Esophagus muscularis mucosa (tissue), 4 donors: ENCODE measurements at regions not wholly inside any gene's neighbourhood (a gene's known extent, or its start where the extent isn't known, plus 50 kb on each side); places are given as distances from the start of the nearest gene placed in this dataset.
"Not testable (repeated sequence)": the region's sequence is repeated elsewhere in the genome, so short reads cannot be mapped to it uniquely, and the experiment has no call there.

Experiments used
- DNase-seq: peaks from one replicate; pipeline ENCODE4 v3.0.0-alpha.2; 2017; ENCODE audit errors: extremely low spot score
- H3K27ac ChIP-seq, 4 donors: fragments of 200-600 bp; sonication (generic); replicated peaks in 1 of 4; 1 replicate in 3 of 4; 2 replicates in 1 of 4; pipeline ENCODE4 v1.5.1; 2016 to 2019; ENCODE audit warnings: mild to moderate bottlenecking in 1 of 4
- H3K27me3 ChIP-seq, 4 donors: fragments of 200-600 bp; sonication (generic); one replicate each; pipeline versions ENCODE4 v1.5.1 to v1.6.0; 2016 to 2019
- H3K36me3 ChIP-seq, 4 donors: fragments of 200-600 bp; sonication (generic); one replicate each; pipeline ENCODE4 v1.5.1; 2016 to 2019
- H3K4me1 ChIP-seq, 4 donors: fragments of 200-600 bp; sonication (generic); one replicate each; pipeline ENCODE4 v1.5.1; 2016 to 2019
- H3K4me3 ChIP-seq, 4 donors: fragments of 200-600 bp; sonication (generic); 1 replicate in 2 of 4; 2 replicates in 2 of 4; pipeline ENCODE4 v1.5.1; 2016 to 2019; ENCODE audit warnings: mild to moderate bottlenecking in 4 of 4, moderate library complexity in 1 of 4
- H3K9me3 ChIP-seq, 4 donors: fragments of 200-600 bp; sonication (generic); 1 replicate in 3 of 4; 2 replicates in 1 of 4; pipeline ENCODE4 v1.5.1; 2016 to 2019
- EP300 ChIP-seq: sonication (generic); formaldehyde crosslinking; IDR thresholded peaks from one replicate; pipeline ENCODE4 v1.6.1; 2017; ENCODE audit warnings: antibody characterized with exemption
- POLR2A ChIP-seq: fragments of 450-650 bp; IDR thresholded peaks from one replicate; pipeline ENCODE4 v1.6.1; 2017; ENCODE audit warnings: antibody characterized with exemption, moderate library complexity, mild to moderate bottlenecking, low read depth
- POLR2AphosphoS5 ChIP-seq, 2 donors: sonication (generic); formaldehyde crosslinking; IDR thresholded peaks; one replicate each; pipeline ENCODE4 v1.6.1; 2017; ENCODE audit warnings: antibody characterized with exemption in 2 of 2
- WGBS: methylation state at CpG from one replicate; pipeline ENCODE4 v1.1.5; 2018; 5-methylcytosine and 5-hydroxymethylcytosine counted together
- intact Hi-C: fragments of 100-400 bp; cut with DNase I; formaldehyde crosslinking; loops from one replicate; pipeline ENCODE4 v1.15.1; 2023

- DNase-seq, H3K27me3 ChIP-seq, H3K27ac ChIP-seq, H3K4me3 ChIP-seq, intact Hi-C loops, H3K36me3 ChIP-seq, H3K4me1 ChIP-seq, H3K9me3 ChIP-seq: not testable (repeated sequence)
- WGBS, result 83% methylated on average over 2 of the region's 10 CpGs
Measured at GRCh38 chr14:105704492-105704891, 178.1 kb downstream of the TMEM121 start.

GRCh38 chr14:105705512-105705861, 179.1 kb downstream of the TMEM121 start:
- intact Hi-C loops, H3K4me3 ChIP-seq, DNase-seq, H3K4me1 ChIP-seq, H3K9me3 ChIP-seq, H3K27ac ChIP-seq, H3K36me3 ChIP-seq, H3K27me3 ChIP-seq: not testable (repeated sequence)
- 89% methylated on average over 4 of the region's 4 CpGs for WGBS

- intact Hi-C loops, result not testable (repeated sequence)
- 91% methylated on average over 4 of the region's 12 CpGs for WGBS
Measured at GRCh38 chr14:105705862-105706700, 179.7 kb downstream of the TMEM121 start.

GRCh38 chr14:105706701-105707019, 180.3 kb downstream of the TMEM121 start:
- H3K27me3 ChIP-seq, H3K4me1 ChIP-seq, H3K27ac ChIP-seq, H3K36me3 ChIP-seq, DNase-seq, intact Hi-C loops, H3K9me3 ChIP-seq, H3K4me3 ChIP-seq: not testable (repeated sequence)
- no CpG with 5 or more reads among the region's 8 CpGs for WGBS

More at GRCh38 chr14:105705862-105706700, 179.7 kb downstream of the TMEM121 start:
- not testable (repeated sequence) for H3K27ac ChIP-seq, DNase-seq, H3K27me3 ChIP-seq, H3K36me3 ChIP-seq, H3K4me1 ChIP-seq, H3K4me3 ChIP-seq, H3K9me3 ChIP-seq

- H3K27ac ChIP-seq, H3K9me3 ChIP-seq, H3K27me3 ChIP-seq, H3K4me3 ChIP-seq, intact Hi-C loops, H3K36me3 ChIP-seq, DNase-seq, H3K4me1 ChIP-seq: not testable (repeated sequence)
- WGBS, result 90% methylated on average over 19 of the region's 23 CpGs
Measured at GRCh38 chr14:105707099-105707498, 180.7 kb downstream of the TMEM121 start.

- DNase-seq, H3K27me3 ChIP-seq, H3K36me3 ChIP-seq, H3K9me3 ChIP-seq, H3K27ac ChIP-seq, intact Hi-C loops, H3K4me3 ChIP-seq, H3K4me1 ChIP-seq: not testable (repeated sequence)
- 91% methylated on average over 12 of the region's 18 CpGs for WGBS
Measured at GRCh38 chr14:105707723-105708151, 181.4 kb downstream of the TMEM121 start.

GRCh38 chr14:105708251-105709134, 182.1 kb downstream of the TMEM121 start:
- H3K27me3 ChIP-seq, intact Hi-C loops, DNase-seq, H3K9me3 ChIP-seq, H3K4me3 ChIP-seq, H3K36me3 ChIP-seq, H3K27ac ChIP-seq, H3K4me1 ChIP-seq: not testable (repeated sequence)
- 92% methylated on average over 9 of the region's 24 CpGs for WGBS

- no peak for DNase-seq
- no peak overlapping the region for H3K27ac ChIP-seq
- 90% methylated on average over 2 of the region's 6 CpGs for WGBS
- no peaks in the 10 kb centered on the region for H3K36me3 ChIP-seq
- H3K27me3 ChIP-seq, result peaks cover 0 to 6% (median 0%) of the 10 kb centered on the region in 4 donors
- no peaks in the 10 kb centered on the region for H3K4me1 ChIP-seq
- H3K4me3 ChIP-seq, result no peak overlapping the region
- H3K9me3 ChIP-seq, result no peaks in the 10 kb centered on the region
- no peak for TF ChIP-seq POLR2A
- no peak for TF ChIP-seq POLR2AphosphoS5 (IDR thresholded peaks at IDR 0.05)
- no peak for TF ChIP-seq EP300
- intact Hi-C loops, result no loop called here
Measured at GRCh38 chr14:105709281-105710118, 183.1 kb downstream of the TMEM121 start.
